Fibroblast of the aortic adventitia (primary cell): ENCODE measurements at regions not wholly inside any gene's neighbourhood (a gene's known extent, or its start where the extent isn't known, plus 50 kb on each side); places are given as distances from the start of the nearest gene placed in this dataset.
"Not testable (repeated sequence)": the region's sequence is repeated elsewhere in the genome, so short reads cannot be mapped to it uniquely, and the experiment has no call there.

Experiments used
- DNase-seq: peaks from one replicate; pipeline ENCODE4 v3.0.0-alpha.2; 2010; ENCODE audit warnings: low read depth
- H3K4me3 ChIP-seq: 2 replicates; pipeline ENCODE4 v1.5.1; 2011; ENCODE audit warnings: low read depth, mild to moderate bottlenecking, control low read depth, low read length, moderate library complexity
- TF ChIP-seq, protein P1 (sequence below): IDR thresholded peaks from 2 replicates; pipeline ENCODE4 v1.5.1; 2011; ENCODE audit warnings: mild to moderate bottlenecking, low read length, control low read depth, inconsistent platforms; ENCODE audit not compliant: insufficient read depth

DNA sequence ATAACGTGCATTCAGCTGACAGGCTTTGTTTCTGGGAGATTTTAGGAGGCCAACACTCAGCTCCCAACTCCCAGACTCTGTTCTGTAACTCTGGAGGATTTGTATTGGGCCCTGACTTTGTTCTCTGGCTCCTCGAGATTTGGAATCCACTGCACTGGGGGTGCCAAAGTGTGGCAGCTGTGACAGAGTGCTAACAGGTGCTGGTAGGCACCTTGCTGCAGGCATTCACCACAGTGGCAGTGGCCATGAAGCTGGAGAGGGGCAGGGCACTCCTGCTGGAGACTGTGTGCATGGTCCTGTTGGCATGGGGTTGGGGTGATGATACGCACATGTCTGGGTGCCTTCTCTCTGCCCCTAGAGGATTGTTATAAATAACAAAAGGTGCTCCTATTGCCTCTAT lies 1094.9 kb upstream of the SLIT2 start:
- H3K4me3 ChIP-seq, result no peak overlapping the region
- TF ChIP-seq, protein P1, sequence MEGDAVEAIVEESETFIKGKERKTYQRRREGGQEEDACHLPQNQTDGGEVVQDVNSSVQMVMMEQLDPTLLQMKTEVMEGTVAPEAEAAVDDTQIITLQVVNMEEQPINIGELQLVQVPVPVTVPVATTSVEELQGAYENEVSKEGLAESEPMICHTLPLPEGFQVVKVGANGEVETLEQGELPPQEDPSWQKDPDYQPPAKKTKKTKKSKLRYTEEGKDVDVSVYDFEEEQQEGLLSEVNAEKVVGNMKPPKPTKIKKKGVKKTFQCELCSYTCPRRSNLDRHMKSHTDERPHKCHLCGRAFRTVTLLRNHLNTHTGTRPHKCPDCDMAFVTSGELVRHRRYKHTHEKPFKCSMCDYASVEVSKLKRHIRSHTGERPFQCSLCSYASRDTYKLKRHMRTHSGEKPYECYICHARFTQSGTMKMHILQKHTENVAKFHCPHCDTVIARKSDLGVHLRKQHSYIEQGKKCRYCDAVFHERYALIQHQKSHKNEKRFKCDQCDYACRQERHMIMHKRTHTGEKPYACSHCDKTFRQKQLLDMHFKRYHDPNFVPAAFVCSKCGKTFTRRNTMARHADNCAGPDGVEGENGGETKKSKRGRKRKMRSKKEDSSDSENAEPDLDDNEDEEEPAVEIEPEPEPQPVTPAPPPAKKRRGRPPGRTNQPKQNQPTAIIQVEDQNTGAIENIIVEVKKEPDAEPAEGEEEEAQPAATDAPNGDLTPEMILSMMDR, result no peak
- no peak for DNase-seq

DNA sequence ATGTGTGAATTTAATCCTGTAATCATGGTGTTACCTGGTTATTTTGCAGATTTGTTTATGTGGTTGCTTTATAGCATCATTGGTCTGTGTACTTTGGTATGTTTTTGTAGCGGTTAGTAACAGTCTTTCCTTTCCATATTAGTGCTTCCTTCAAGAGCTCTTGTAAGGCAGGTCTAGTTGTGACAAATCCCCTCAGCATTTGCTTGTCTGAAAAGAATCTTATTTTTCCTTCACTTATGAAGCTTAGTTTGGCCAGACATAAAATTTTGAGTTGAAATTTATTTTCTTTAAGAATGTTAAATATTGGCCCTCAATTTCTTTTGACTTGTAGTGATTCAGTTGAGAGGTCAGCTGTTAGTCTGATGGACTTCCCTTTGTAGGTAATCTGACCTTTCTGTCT lies 1096.1 kb upstream of the SLIT2 start:
- H3K4me3 ChIP-seq, result no peak overlapping the region
- no peak for DNase-seq
- TF ChIP-seq, protein P1, result no peak

DNA sequence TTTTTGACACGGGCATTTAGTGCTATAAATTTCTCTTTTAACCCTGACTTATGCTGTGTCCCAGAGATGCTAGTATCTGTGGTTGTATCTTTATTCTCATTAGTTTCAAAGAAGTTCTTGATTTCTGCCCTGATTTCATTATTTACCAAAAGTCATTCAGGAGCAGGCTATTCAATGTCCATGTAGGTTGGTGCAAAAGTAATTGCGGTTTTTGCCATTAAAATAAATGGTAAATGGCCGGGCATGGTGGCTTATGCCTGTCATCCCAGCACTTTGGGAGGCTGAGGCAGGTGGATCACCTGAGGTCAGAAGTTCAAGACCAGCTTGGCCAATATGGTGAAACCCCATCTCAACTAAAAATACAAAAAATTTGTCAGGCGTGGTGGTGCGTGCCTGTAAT lies 1097.4 kb upstream of the SLIT2 start:
- not testable (repeated sequence) for DNase-seq, H3K4me3 ChIP-seq

DNA sequence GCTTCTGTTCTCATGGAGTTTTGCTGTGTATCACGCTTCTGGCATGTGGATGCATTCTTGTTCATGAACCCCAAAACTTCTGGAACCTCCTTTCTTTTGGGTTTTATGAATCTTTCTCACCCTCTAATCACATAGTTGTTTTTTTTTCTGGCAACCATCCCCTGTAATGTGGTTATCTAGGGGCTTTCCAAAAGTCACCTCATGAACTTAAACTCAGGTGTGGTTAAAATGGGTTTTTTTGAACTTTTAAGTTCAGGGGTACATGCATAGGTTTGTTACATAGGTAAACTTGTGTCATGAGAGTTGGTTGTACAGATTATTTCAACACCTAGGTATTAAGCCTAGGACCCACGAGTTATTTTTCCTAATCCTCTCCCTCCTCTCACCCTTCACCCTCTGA lies 1099.4 kb upstream of the SLIT2 start:
- no peak for DNase-seq
- TF ChIP-seq, protein P1, result no peak
- H3K4me3 ChIP-seq, result no peak overlapping the region

DNA sequence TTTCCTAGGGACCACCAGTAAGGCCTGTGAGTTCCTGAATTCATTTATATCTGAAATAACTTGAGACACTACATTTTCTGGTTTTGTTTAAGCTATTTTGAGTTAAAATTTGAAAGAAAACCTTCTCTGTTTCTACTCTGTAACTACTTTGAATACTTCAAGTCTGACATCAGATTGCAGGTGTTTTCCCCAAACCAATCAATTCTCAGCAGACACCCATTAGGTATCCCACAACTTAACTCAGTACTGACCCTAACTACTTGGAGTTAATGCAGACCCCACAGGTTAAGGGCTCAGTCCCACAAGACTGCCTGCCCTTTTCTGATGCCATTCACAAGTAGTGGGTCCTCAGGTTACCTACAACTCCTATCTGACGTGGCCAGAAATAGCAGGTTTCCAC lies 1100.0 kb upstream of the SLIT2 start:
- DNase-seq, result no peak
- H3K4me3 ChIP-seq, result no peak overlapping the region
- TF ChIP-seq, protein P1, result no peak

DNA sequence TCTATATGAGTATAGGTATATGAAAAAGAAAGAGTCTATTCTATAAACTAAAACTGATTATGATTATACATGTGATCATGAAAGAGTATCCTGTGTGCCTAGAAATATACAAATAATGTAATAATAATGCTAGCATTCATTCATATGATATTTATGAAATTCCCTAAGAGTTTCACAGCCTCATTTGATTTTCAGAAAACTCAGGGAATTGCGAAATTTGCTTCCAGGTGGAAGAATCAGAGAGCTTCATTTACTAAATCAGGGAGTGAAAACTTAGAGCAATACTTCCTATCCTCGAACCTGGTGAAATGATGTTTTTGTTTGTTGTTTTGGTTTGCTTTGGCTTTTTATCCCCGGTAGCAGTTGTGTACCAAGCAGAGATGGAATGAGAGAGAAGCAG lies 1105.7 kb upstream of the SLIT2 start:
- TF ChIP-seq, protein P1, result no peak
- no peak overlapping the region for H3K4me3 ChIP-seq
- DNase-seq, result no peak

DNA sequence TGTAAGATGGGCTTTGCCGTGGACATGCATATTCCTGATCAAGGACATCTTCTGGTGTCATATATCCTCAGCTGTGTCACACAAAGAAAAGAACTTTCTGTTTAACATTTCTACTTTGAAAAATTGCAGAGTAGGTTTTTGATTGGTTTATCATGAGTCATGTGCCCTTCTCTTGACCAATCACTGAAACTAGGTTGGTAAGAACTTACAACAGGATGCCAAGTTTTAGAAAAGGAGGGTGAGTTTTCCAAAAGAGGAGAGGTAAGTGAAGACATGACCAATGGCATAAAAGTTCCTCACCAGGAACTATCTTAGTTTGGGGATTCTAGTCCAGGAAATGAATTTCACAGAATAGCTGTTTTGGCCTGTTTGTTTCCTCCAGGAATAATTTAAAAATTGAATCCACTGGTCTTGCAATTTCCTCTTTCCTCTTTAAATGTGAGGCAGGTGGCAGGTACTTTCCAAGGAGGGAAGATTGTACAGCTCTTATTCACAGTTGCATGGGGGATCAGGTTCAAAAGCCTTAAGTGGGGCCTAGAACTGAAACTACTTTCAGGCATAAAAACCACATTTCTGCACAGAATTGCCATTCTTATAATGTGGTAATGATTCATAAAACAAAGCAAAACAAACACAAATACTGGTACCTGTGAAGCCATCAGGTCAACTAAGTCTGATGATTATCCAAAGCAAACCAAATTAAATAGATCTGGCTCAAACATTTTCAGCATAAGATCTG lies 1114.5 kb upstream of the LCORL start:
- no peak overlapping the region for H3K4me3 ChIP-seq
- TF ChIP-seq, protein P1, result no peak
- DNase-seq, result no peak
